ENCODE measurements at regions not wholly inside any gene's neighbourhood (a gene's known extent, or its start where the extent isn't known, plus 50 kb on each side); places are given as distances from the start of the nearest gene placed in this dataset.

- TF ChIP-seq EZH2phosphoT487 (IDR thresholded peaks at IDR 0.05; ENCODE audit: borderline replicate concordance, low read depth) = no peak
- TF ChIP-seq FOXJ3 (CRISPR knock-in tag; IDR thresholded peaks at IDR 0.05) = no peak
- peak; percentile 27; the same call in 1 of the 2 replicates for TF ChIP-seq RAD21 (IDR thresholded peaks at IDR 0.05; ENCODE audit: low read length)
- peak in 1 of 2 experiments; percentile 31; a peak in 1 of 4 replicates for TF ChIP-seq EP300 (IDR thresholded peaks at IDR 0.05; ENCODE audit: borderline replicate concordance in 1 of 2, low read depth in 1 of 2, low read length in 1 of 2)
- no peak for TF ChIP-seq TAF1 (IDR thresholded peaks at IDR 0.05; ENCODE audit: borderline replicate concordance, low read depth, low read length)
- no peak for TF ChIP-seq RXRA (IDR thresholded peaks at IDR 0.05; ENCODE audit: borderline replicate concordance, low read depth)
These were observed 319.7 kb downstream of the SOX11 start (continued) for GRCh38 chr2:6011921-6012320.

GRCh38 chr2:6017736-6018286 lies 325.6 kb downstream of the SOX11 start:
- Histone ChIP-seq H4K20me1 (ENCODE audit: insufficient read depth) (no peaks in the 10 kb centered on the region), H3F3A (replicated peaks; ENCODE audit: insufficient read depth) (no peaks in the 10 kb centered on the region), H3K4me1 (ENCODE audit: control insufficient read depth in 1 of 2, insufficient read depth in 2 of 2, low read depth in 1 of 2, low read length in 1 of 2) (peaks cover 0 to under 1% of the 10 kb centered on the region in 2 experiments; a peak in 1 of 4 replicates), H2AFZ (ENCODE audit: low read depth) (no peak overlapping the region), H3K27ac (ENCODE audit: low read depth in 2 of 2, low read length in 1 of 2) (no peak overlapping the region), H3K9me2 (no peaks in the 10 kb centered on the region), H3K4me2 (no peak overlapping the region), H3K27me3 (ENCODE audit: insufficient read depth) (no peaks in the 10 kb centered on the region), H3K36me3 (replicated peaks in 1 of 2; ENCODE audit: control insufficient read depth in 1 of 2, insufficient read depth in 2 of 2, low read length in 1 of 2) (no peaks in the 10 kb centered on the region), H3K4me3 (ENCODE audit: low read depth in 2 of 2, low read length in 1 of 2) (no peak overlapping the region), H3K9ac (no peak overlapping the region), H3K79me2 (ENCODE audit: insufficient read depth) (no peaks in the 10 kb centered on the region), H3K9me3 (no peaks in the 10 kb centered on the region)
- ChIA-PET CTCF (no interaction called here), POLR2A (no interaction called here)
- WGBS (ENCODE audit: low lambda C conversion rate) = 58% methylated on average over 8 of the region's 8 CpGs
- no peak for DNase-seq
- TF ChIP-seq CTCF (IDR thresholded peaks at IDR 0.05) = no peak
- no peak for TF ChIP-seq PBX3 (IDR thresholded peaks at IDR 0.05)
- TF ChIP-seq FOXM1 (IDR thresholded peaks at IDR 0.05; ENCODE audit: low read depth) = no peak
- TF ChIP-seq RAD21 (IDR thresholded peaks at IDR 0.05; ENCODE audit: low read length) = no peak
- no peak for TF ChIP-seq RCOR1 (IDR thresholded peaks at IDR 0.05; ENCODE audit: low read length)
- no peak for TF ChIP-seq USF2 (IDR thresholded peaks at IDR 0.05; ENCODE audit: borderline replicate concordance, low read depth, low read length)
- no peak for TF ChIP-seq CHD2 (IDR thresholded peaks at IDR 0.05; ENCODE audit: low read length, partially characterized antibody)
- no peak for TF ChIP-seq MEF2A (IDR thresholded peaks at IDR 0.05; ENCODE audit: borderline replicate concordance, low read depth)
- TF ChIP-seq JUND (IDR thresholded peaks at IDR 0.05) = no peak
- TF ChIP-seq RFX5 (IDR thresholded peaks at IDR 0.05; ENCODE audit: low read length) = no peak
- TF ChIP-seq NFIC (IDR thresholded peaks at IDR 0.05; ENCODE audit: borderline replicate concordance) = no peak
- TF ChIP-seq TCF12 (IDR thresholded peaks at IDR 0.05) = no peak

All from SK-N-SH (cell line).